Gastrocnemius medialis (tissue), 4 donors: ENCODE measurements at regions not wholly inside any gene's neighbourhood (a gene's known extent, or its start where the extent isn't known, plus 50 kb on each side); places are given as distances from the start of the nearest gene placed in this dataset.

Experiments used
- ATAC-seq, 2 donors: fragments of 150-250 bp; one replicate each; pipeline ENCODE4 v1.9.1; 2016
- DNase-seq, 2 donors: peaks; one replicate each; pipeline ENCODE4 v3.0.0-alpha.2; 2019
- H3K27ac ChIP-seq, 4 donors: fragments of 200-600 bp; sonication (generic); 1 replicate in 1 of 4; 2 replicates in 3 of 4; pipeline ENCODE4 v1.5.1; 2016 to 2018; ENCODE audit warnings: mild to moderate bottlenecking in 2 of 4, moderate library complexity in 1 of 4
- H3K27me3 ChIP-seq, 3 donors: fragments of 200-600 bp; sonication (generic) in 2 of 3; 1 replicate in 1 of 3; 2 replicates in 2 of 3; pipeline versions ENCODE4 v1.5.1 to v1.6.0; 2016 to 2019; ENCODE audit warnings: mild to moderate bottlenecking in 1 of 3, moderate library complexity in 1 of 3
- H3K36me3 ChIP-seq, 2 donors: fragments of 200-600 bp; sonication (generic) in 1 of 2; one replicate each; pipeline ENCODE4 v1.5.1; 2017 to 2018
- H3K4me1 ChIP-seq, 2 donors: fragments of 200-600 bp; sonication (generic) in 1 of 2; one replicate each; pipeline ENCODE4 v1.5.1; 2016 to 2017; ENCODE audit warnings: mild to moderate bottlenecking in 2 of 2
- H3K4me3 ChIP-seq, 4 donors: fragments of 200-600 bp; sonication (generic) in 3 of 4; 1 replicate in 1 of 4; 2 replicates in 3 of 4; pipeline ENCODE4 v1.5.1; 2016 to 2019; ENCODE audit warnings: mild to moderate bottlenecking in 2 of 4
- H3K9me3 ChIP-seq, 3 donors: fragments of 200-600 bp; sonication (generic) in 2 of 3; 1 replicate in 1 of 3; 2 replicates in 2 of 3; pipeline ENCODE4 v1.5.1; 2016 to 2019
- CTCF ChIP-seq, 5 experiments: fragments of 450-650 bp in 3 of 5; fragments of 200-600 bp in 2 of 5; sonication (generic) in 2 of 5; IDR thresholded peaks in 4 of 5; conservative IDR thresholded peaks in 1 of 5; 1 replicate in 4 of 5; 2 replicates in 1 of 5; pipeline ENCODE4 v1.5.1; 2016 to 2019; ENCODE audit warnings: antibody characterized with exemption in 5 of 5, mild to moderate bottlenecking in 3 of 5, moderate library complexity in 3 of 5
- POLR2A ChIP-seq, 2 donors: fragments of 450-650 bp; IDR thresholded peaks; one replicate each; pipeline ENCODE4 v1.6.1; 2017; ENCODE audit warnings: antibody characterized with exemption in 2 of 2, mild to moderate bottlenecking in 2 of 2, moderate library complexity in 2 of 2
- in situ Hi-C, 4 donors: fragments of 200-750 bp; cut with MboI; loops; one replicate each; pipeline versions ENCODE4 v1.15.0 to v1.8.0; 2017; ENCODE audit warnings: low sequenced_read_pairs in 4 of 4
- intact Hi-C: fragments of 100-400 bp; cut with DNase I; formaldehyde crosslinking; loops from one replicate; pipeline ENCODE4 v1.15.1; 2023; ENCODE audit warnings: low total_unique reads

- Histone ChIP-seq H3K36me3 (no peaks in the 10 kb centered on the region), H3K27ac (no peak overlapping the region), H3K4me1 (no peaks in the 10 kb centered on the region), H3K27me3 (peaks cover 0 to 4% (median 0%) of the 10 kb centered on the region in 3 donors), H3K4me3 (no peak overlapping the region), H3K9me3 (no peaks in the 10 kb centered on the region)
- DNase-seq (no peak), ATAC-seq (no peak)
- intact Hi-C loops (no loop called here), in situ Hi-C loops (no loop called here)
- no peak for TF ChIP-seq POLR2A (IDR thresholded peaks at IDR 0.05)
- no peak for TF ChIP-seq CTCF (IDR thresholded peaks at IDR 0.05 in 4 of 5, conservative IDR thresholded peaks at IDR 0.05 in 1 of 5)
These were observed 147.4 kb upstream of the SMAD3 start for GRCh38 chr15:66917904-66918448.

- TF ChIP-seq CTCF (IDR thresholded peaks at IDR 0.05 in 4 of 5, conservative IDR thresholded peaks at IDR 0.05 in 1 of 5): no peak
- no peak for TF ChIP-seq POLR2A (IDR thresholded peaks at IDR 0.05)
- in situ Hi-C loops: no loop called here
- Histone ChIP-seq H3K4me1 (no peaks in the 10 kb centered on the region), H3K9me3 (no peaks in the 10 kb centered on the region), H3K27me3 (peaks cover 0 to 4% (median 0%) of the 10 kb centered on the region in 3 donors), H3K27ac (no peak overlapping the region), H3K4me3 (no peak overlapping the region), H3K36me3 (no peaks in the 10 kb centered on the region)
- intact Hi-C loops: no loop called here
- DNase-seq (no peak), ATAC-seq (no peak)
These were observed 146.0 kb upstream of the SMAD3 start for GRCh38 chr15:66919421-66919820.

GRCh38 chr15:66921319-66921915, 144.0 kb upstream of the SMAD3 start:
- Histone ChIP-seq H3K36me3 (no peaks in the 10 kb centered on the region), H3K4me3 (no peak overlapping the region), H3K9me3 (no peaks in the 10 kb centered on the region), H3K4me1 (no peaks in the 10 kb centered on the region), H3K27me3 (peaks cover 0 to 4% (median 0%) of the 10 kb centered on the region in 3 donors), H3K27ac (no peak overlapping the region)
- TF ChIP-seq POLR2A (IDR thresholded peaks at IDR 0.05) (no peak), CTCF (IDR thresholded peaks at IDR 0.05 in 4 of 5, conservative IDR thresholded peaks at IDR 0.05 in 1 of 5) (no peak)
- no peak for ATAC-seq
- in situ Hi-C loops: no loop called here
- DNase-seq: peak in 1 of 2 donors; percentile 34
- intact Hi-C loops: no loop called here

GRCh38 chr15:66922608-66923007, 142.8 kb upstream of the SMAD3 start:
- Histone ChIP-seq H3K27me3 (peaks cover 0 to 4% (median 0%) of the 10 kb centered on the region in 3 donors), H3K4me3 (no peak overlapping the region), H3K4me1 (no peaks in the 10 kb centered on the region), H3K27ac (no peak overlapping the region), H3K9me3 (no peaks in the 10 kb centered on the region), H3K36me3 (no peaks in the 10 kb centered on the region)
- intact Hi-C loops (no loop called here), in situ Hi-C loops (no loop called here)
- DNase-seq (no peak), ATAC-seq (no peak)
- no peak for TF ChIP-seq POLR2A (IDR thresholded peaks at IDR 0.05)
- TF ChIP-seq CTCF (IDR thresholded peaks at IDR 0.05 in 4 of 5, conservative IDR thresholded peaks at IDR 0.05 in 1 of 5): no peak
